IMR-90 (cell line): ENCODE measurements at regions not wholly inside any gene's neighbourhood (a gene's known extent, or its start where the extent isn't known, plus 50 kb on each side); places are given as distances from the start of the nearest gene placed in this dataset.

Experiments
- ATAC-seq: fragments of 200-7000 bp; cut with Tn5 transposase; 2 replicates; pipeline ENCODE4 v1.9.1; 2020; ENCODE audit warnings: low read depth, mild to moderate bottlenecking, moderate library complexity
- BruUV-seq: library from RNA; stranded (reverse); fragments of 400-500 nt; replicated peaks from 2 replicates; lab custom pipeline; 2021; lab: Mats Ljungman, UMichigan
- CTCF ChIA-PET: fragments of 300-600 bp; formaldehyde crosslinking; extraction: SDS; loops from one replicate; lab custom pipeline; 2021; ENCODE audit warnings: antibody characterized with exemption; lab: Yijun Ruan, JAX
- POLR2A ChIA-PET: fragments of 300-600 bp; sonication (Branson Sonifier 250); formaldehyde crosslinking; loops from one replicate; lab custom pipeline; 2022; ENCODE audit warnings: antibody characterized with exemption; ENCODE audit not compliant: unreplicated experiment; lab: Charles Lee
- DNase-seq: peaks from one replicate; pipeline ENCODE4 v3.0.0; 2013
- H2AFZ ChIP-seq: replicated peaks from 2 replicates; pipeline ENCODE3; 2013; ENCODE audit warnings: low read length, mild to moderate bottlenecking; ENCODE audit not compliant: poor library complexity
- H2AK5ac ChIP-seq: 2 replicates; pipeline ENCODE4 v1.6.1; 2013; ENCODE audit warnings: low read depth, low read length, inconsistent platforms
- H2AK9ac ChIP-seq: replicated peaks from 2 replicates; pipeline ENCODE3; 2013; ENCODE audit warnings: mild to moderate bottlenecking, low read depth, low read length, moderate library complexity; ENCODE audit not compliant: poor library complexity
- H2BK120ac ChIP-seq: 2 replicates; pipeline ENCODE4 v1.6.1; 2013; ENCODE audit warnings: low read depth, low read length, inconsistent platforms
- H2BK15ac ChIP-seq: 3 replicates; pipeline ENCODE4 v1.6.1; 2013; ENCODE audit warnings: low read depth, low read length, inconsistent platforms
- H2BK20ac ChIP-seq: 2 replicates; pipeline ENCODE4 v1.6.1; 2013; ENCODE audit warnings: low read depth, mild to moderate bottlenecking, inconsistent platforms, low read length, moderate library complexity
- H2BK5ac ChIP-seq: 2 replicates; pipeline ENCODE4 v1.6.1; 2013; ENCODE audit warnings: mild to moderate bottlenecking, low read depth, low read length, inconsistent platforms; ENCODE audit not compliant: poor library complexity, severe bottlenecking
- H3K14ac ChIP-seq: replicated peaks from 2 replicates; pipeline ENCODE4 v1.6.1; 2013; ENCODE audit warnings: low read depth, low read length, inconsistent platforms
- H3K18ac ChIP-seq: 2 replicates; pipeline ENCODE4 v1.6.1; 2013; ENCODE audit warnings: low read depth, low read length, control low read depth
- H3K23ac ChIP-seq: 2 replicates; pipeline ENCODE4 v1.6.1; 2013; ENCODE audit warnings: low read depth, low read length, inconsistent platforms
- H3K27ac ChIP-seq: 2 replicates; pipeline ENCODE4 v1.5.1; 2013; ENCODE audit warnings: mild to moderate bottlenecking, control low read depth, low read length; ENCODE audit not compliant: insufficient read depth
- H3K27me3 ChIP-seq: 2 replicates; pipeline ENCODE4 v1.6.1; 2013; ENCODE audit warnings: low read length; ENCODE audit not compliant: control insufficient read depth, insufficient read depth
- H3K36me3 ChIP-seq: 2 replicates; pipeline ENCODE4 v1.6.1; 2013; ENCODE audit warnings: low read length, mixed read lengths; ENCODE audit not compliant: control insufficient read depth, insufficient read depth
- H3K4ac ChIP-seq: 2 replicates; pipeline ENCODE4 v1.6.1; 2013; ENCODE audit warnings: low read depth, low read length, inconsistent platforms
- H3K4me1 ChIP-seq: 2 replicates; pipeline ENCODE4 v1.6.1; 2013; ENCODE audit warnings: low read length, mixed read lengths; ENCODE audit not compliant: control insufficient read depth, insufficient read depth
- H3K4me2 ChIP-seq: 2 replicates; pipeline ENCODE4 v1.6.1; 2013; ENCODE audit warnings: low read depth, mild to moderate bottlenecking, control low read depth, low read length, moderate library complexity
- H3K4me3 ChIP-seq: 2 replicates; pipeline ENCODE4 v1.5.1; 2013; ENCODE audit warnings: low read depth, mild to moderate bottlenecking, control low read depth, low read length, moderate library complexity; ENCODE audit not compliant: insufficient read depth
- H3K56ac ChIP-seq: 2 replicates; pipeline ENCODE4 v1.6.1; 2013; ENCODE audit warnings: low read length, inconsistent platforms; ENCODE audit not compliant: insufficient read depth; ENCODE audit errors: extremely low read depth
- H3K79me1 ChIP-seq, 2 experiments: 2 replicates each; pipeline ENCODE4 v1.6.1; 2013; ENCODE audit warnings: low read length in 2 of 2, inconsistent platforms in 1 of 2, low read depth in 1 of 2
- H3K9ac ChIP-seq: 2 replicates; pipeline ENCODE4 v1.6.1; 2013; ENCODE audit warnings: low read depth, low read length, control low read depth
- H3K9me1 ChIP-seq: 2 replicates; pipeline ENCODE4 v1.6.1; 2013; ENCODE audit warnings: low read length, inconsistent platforms; ENCODE audit not compliant: insufficient read depth
- H3K9me3 ChIP-seq: 2 replicates; pipeline ENCODE4 v1.6.1; 2013; ENCODE audit warnings: low read length; ENCODE audit not compliant: control insufficient read depth, insufficient read depth
- H4K20me1 ChIP-seq: 2 replicates; pipeline ENCODE4 v1.6.1; 2013; ENCODE audit warnings: low read length, inconsistent platforms; ENCODE audit not compliant: insufficient read depth
- H4K5ac ChIP-seq: 2 replicates; pipeline ENCODE4 v1.6.1; 2013; ENCODE audit warnings: mild to moderate bottlenecking, low read depth, low read length, control low read depth
- H4K8ac ChIP-seq, 2 experiments: 2 replicates each; pipeline ENCODE4 v1.6.1; 2013; ENCODE audit warnings: low read depth in 2 of 2, low read length in 2 of 2, control low read depth in 1 of 2, inconsistent platforms in 1 of 2
- H4K91ac ChIP-seq: 2 replicates; pipeline ENCODE4 v1.6.1; 2013; ENCODE audit warnings: low read depth, low read length, inconsistent platforms; ENCODE audit not compliant: insufficient read depth
- CHD1 ChIP-seq: IDR thresholded peaks from 2 replicates; pipeline ENCODE4 v1.6.1; 2012; ENCODE audit warnings: low read depth, low read length, improper control_type of control experiment
- FOS ChIP-seq: fragments of 150-350 bp; IDR thresholded peaks from 2 replicates; pipeline ENCODE4 v1.6.1; 2016; ENCODE audit warnings: low read depth, low read length
- WGBS, 2 experiments: methylation state at CpG; one replicate each; pipeline versions ENCODE4 v1.1.5 to v1.1.7; 2013; ENCODE audit warnings: missing lambda C conversion rate in 2 of 2; ENCODE audit not compliant: insufficient read length in 1 of 2; ENCODE audit errors: extremely low coverage in 2 of 2; 5-methylcytosine and 5-hydroxymethylcytosine counted together
- dilution Hi-C: fragments of 300-500 bp; cut with HindIII; formaldehyde crosslinking; loops from one replicate; pipeline ENCODE4 v1.14.3; 2018; ENCODE audit warnings: low sequenced_read_pairs; ENCODE audit not compliant: unreplicated experiment
- in situ Hi-C: fragments of 300-500 bp; cut with MboI; formaldehyde crosslinking; loops from 3 replicates; pipeline ENCODE4 v1.14.3; 2019; ENCODE audit warnings: low sequenced_read_pairs, inconsistent platforms, mixed read lengths
- intact Hi-C: fragments of 100-400 bp; cut with micrococcal nuclease; formaldehyde crosslinking; loops from 2 replicates; pipeline ENCODE4 v1.10.0; 2022

DNA sequence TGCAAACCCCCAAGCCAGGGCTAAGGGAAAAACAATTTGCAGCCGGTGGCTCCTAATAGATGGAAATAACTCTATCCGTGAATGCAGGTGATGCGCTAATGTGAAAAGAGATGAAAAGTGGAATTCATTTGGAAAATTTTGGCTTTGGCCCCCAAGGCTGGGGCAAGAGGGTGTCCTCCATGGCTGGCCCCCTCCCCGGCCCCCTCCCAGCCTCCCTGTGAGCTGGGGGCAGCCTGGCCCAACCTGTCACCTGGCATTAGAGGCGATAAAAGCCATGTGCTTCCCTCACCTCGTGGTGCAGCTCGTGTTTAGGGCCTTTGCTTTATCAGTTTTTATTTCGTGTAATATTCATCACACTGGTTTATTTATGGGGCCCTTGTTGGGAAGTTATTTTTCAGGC is 267.2 kb downstream of the ENGASE start:
- no peak overlapping the region for H2BK120ac ChIP-seq
- H3K23ac ChIP-seq, result no peak overlapping the region
- H3K18ac ChIP-seq, result no peak overlapping the region
- H3K27ac ChIP-seq, result no peak overlapping the region
- H3K9ac ChIP-seq, result no peak overlapping the region
- no peaks in the 10 kb centered on the region for H4K20me1 ChIP-seq
- H3K27me3 ChIP-seq, result no peaks in the 10 kb centered on the region; the same call in 1 of the 2 replicates
- H3K14ac ChIP-seq, result no peak overlapping the region
- no peak for ATAC-seq
- H4K8ac ChIP-seq, result no peak overlapping the region
- no peak overlapping the region for H4K5ac ChIP-seq
- no peak for TF ChIP-seq CHD1
- no peak for TF ChIP-seq FOS
- H2AK5ac ChIP-seq, result no peak overlapping the region
- H3K4me1 ChIP-seq, result no peaks in the 10 kb centered on the region
- no peaks in the 10 kb centered on the region for H3K79me1 ChIP-seq
- no peak overlapping the region for H3K4me2 ChIP-seq
- no peak overlapping the region for H2AFZ ChIP-seq
- BruUV-seq, result no TSS peak
- intact Hi-C loops, result no loop called here
- no peak overlapping the region for H3K4ac ChIP-seq
- dilution Hi-C loops, result no loop called here
- no peaks in the 10 kb centered on the region for H3K36me3 ChIP-seq
- CTCF ChIA-PET, result no interaction called here
- no peak overlapping the region for H2BK20ac ChIP-seq
- H2AK9ac ChIP-seq, result no peak overlapping the region
- no peak overlapping the region for H2BK15ac ChIP-seq
- H3K56ac ChIP-seq, result no peak overlapping the region
- POLR2A ChIA-PET, result no interaction called here
- H4K91ac ChIP-seq, result no peak overlapping the region
- no CpG with 5 or more reads among the region's 8 CpGs for WGBS, 2 experiments
- H2BK5ac ChIP-seq, result no peak overlapping the region
- no peak overlapping the region for H3K4me3 ChIP-seq
- no peaks in the 10 kb centered on the region for H3K9me1 ChIP-seq
- no peaks in the 10 kb centered on the region for H3K9me3 ChIP-seq
- no peak for DNase-seq
- in situ Hi-C loops, result no loop called here
